ENCODE measurements at regions not wholly inside any gene's neighbourhood (a gene's known extent, or its start where the extent isn't known, plus 50 kb on each side); places are given as distances from the start of the nearest gene placed in this dataset.

DNA sequence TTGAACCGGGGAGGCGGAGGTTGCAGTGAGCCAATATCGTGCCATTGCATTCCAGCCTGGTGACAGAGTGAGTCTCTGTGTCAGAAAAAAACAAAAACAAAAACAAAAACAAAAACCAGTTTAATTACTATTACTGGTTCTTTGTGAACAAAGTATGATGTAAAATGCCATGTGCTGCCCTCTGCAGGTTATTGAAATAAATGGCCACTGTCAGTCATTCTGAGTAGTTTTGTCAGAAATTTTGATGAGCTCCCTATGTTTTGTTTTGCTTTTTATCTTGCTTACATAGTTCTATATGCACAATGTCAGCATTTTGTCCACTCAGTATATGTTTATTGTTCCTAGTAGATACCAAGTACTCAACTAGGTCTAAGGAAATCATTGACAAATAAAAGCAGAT, 423.6 kb upstream of the CHST9 start:
- H3K9me3 Mint-ChIP-seq, result no peaks in the 10 kb centered on the region
- H3K27ac Mint-ChIP-seq, result no peak overlapping the region
- peaks cover 13% of the 10 kb centered on the region for H3K4me1 Mint-ChIP-seq
- TF ChIP-seq CTCF (IDR thresholded peaks at IDR 0.05), result peak; percentile 11
- DNase-seq, result no peak
- H3K27me3 Mint-ChIP-seq (ENCODE audit: low read depth, poor library complexity), result no peaks in the 10 kb centered on the region
- no peak overlapping the region for H3K4me3 Mint-ChIP-seq
- no peaks in the 10 kb centered on the region for H3K36me3 Mint-ChIP-seq (ENCODE audit: low read depth)

DNA sequence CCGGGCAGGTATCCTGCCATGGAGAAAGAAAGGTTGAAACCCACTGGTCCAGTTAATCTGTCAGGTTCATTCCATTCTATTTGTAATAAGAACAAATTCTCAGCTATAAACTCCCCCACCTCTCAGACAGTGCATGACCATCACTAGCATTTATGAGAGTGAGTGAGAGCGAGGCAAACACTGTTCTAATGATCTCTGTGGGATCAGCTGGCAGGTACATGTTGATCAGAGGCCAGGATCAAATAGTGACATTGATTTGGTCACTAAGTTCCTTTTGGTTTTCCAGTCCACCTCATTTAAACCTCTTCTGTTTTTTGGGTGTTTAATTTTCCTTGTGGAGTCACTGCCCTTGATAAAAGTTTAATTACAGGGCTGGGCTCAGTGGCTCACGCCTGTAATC, 423.1 kb upstream of the CHST9 start:
- Mint-ChIP-seq H3K4me1 (peaks cover 13% of the 10 kb centered on the region), H3K9me3 (no peaks in the 10 kb centered on the region), H3K27me3 (ENCODE audit: low read depth, poor library complexity) (no peaks in the 10 kb centered on the region), H3K36me3 (ENCODE audit: low read depth) (no peaks in the 10 kb centered on the region), H3K4me3 (no peak overlapping the region), H3K27ac (no peak overlapping the region)
- no peak for TF ChIP-seq CTCF (IDR thresholded peaks at IDR 0.05)
- no peak for DNase-seq

DNA sequence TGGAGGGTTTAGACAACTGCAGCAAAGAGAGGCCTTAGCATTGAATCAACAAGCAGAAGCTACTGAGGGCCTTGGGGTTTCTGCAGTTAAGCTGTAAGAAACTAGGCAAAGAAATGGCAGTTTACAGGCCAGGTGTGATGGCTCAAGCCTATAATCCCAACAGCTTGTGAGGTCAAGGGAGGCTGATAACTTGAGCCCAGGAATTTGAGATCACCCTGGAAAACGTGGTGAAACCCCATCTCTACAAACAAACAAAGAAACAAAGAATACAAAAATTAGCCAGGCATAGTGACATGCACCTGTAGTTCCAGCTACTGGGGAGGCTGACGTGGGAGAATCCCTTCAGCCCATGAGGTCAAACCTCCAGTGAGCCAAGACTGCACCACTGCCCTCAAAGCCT, 421.6 kb upstream of the CHST9 start:
- H3K36me3 Mint-ChIP-seq (ENCODE audit: low read depth), result no peaks in the 10 kb centered on the region
- H3K27me3 Mint-ChIP-seq (ENCODE audit: low read depth, poor library complexity), result peaks cover 3% of the 10 kb centered on the region
- DNase-seq, result no peak
- no peak overlapping the region for H3K4me3 Mint-ChIP-seq
- TF ChIP-seq CTCF (IDR thresholded peaks at IDR 0.05), result no peak
- no peaks in the 10 kb centered on the region for H3K9me3 Mint-ChIP-seq
- peaks cover 13% of the 10 kb centered on the region for H3K4me1 Mint-ChIP-seq
- H3K27ac Mint-ChIP-seq, result no peak overlapping the region

DNA sequence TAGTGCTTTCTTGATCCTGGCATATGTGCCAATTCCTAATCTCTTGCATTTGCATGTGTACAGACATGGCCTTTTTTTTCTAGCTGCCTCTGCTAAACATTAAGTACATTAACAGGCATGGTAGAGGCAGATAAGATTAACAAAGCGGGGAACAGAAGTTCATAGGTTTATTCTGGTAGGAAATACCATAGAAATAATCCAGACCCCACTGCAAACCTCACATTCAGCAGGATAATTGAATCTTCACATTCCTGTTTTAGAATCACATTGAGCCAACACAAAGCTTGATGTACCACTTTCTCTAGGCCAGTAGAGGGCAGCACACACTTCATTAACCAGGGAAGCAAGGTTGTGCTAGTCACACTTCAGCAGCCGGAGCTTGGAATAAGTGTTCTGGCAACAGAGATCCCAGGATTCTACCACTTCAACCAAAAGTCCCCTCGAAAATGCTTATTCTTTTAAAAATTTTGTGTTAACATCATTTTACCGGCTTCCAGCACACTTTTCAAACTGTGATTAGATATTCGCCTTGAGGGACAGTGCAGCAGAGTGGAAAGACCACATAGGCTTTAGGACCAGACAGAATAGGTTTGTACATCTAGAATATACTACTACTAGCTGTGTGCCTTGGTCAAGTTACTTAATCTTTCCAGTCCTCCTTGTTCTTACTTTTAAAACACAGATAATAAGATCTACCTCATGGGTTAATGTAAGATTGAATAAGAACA, 420.2 kb upstream of the CHST9 start:
- Mint-ChIP-seq H3K4me3 (no peak overlapping the region), H3K27ac (no peak overlapping the region), H3K36me3 (ENCODE audit: low read depth) (no peaks in the 10 kb centered on the region), H3K27me3 (ENCODE audit: low read depth, poor library complexity) (peaks cover 3% of the 10 kb centered on the region), H3K4me1 (peaks cover 13% of the 10 kb centered on the region), H3K9me3 (no peaks in the 10 kb centered on the region)
- TF ChIP-seq CTCF (IDR thresholded peaks at IDR 0.05), result peak; percentile 81
- DNase-seq, result peak; percentile 65

DNA sequence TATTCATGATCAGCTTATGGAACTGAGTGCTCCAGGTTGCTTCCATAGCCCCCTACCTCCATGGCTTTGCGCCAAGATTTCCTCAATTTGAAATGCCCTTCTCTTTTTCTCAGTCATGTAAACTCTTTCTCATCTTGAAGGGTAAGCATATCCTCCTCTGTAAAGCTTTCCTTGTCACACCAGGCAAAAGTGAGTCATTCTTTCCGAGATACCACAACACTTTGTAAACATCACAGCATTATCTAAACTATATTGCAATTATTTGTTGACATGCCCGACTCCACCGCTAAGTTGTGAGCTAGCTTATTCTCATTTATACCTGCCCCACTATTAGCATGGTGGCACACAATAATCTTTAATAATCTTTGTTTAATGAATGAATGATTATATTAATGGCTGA, 419.5 kb upstream of the CHST9 start:
- no peak for DNase-seq
- no peaks in the 10 kb centered on the region for H3K9me3 Mint-ChIP-seq

More for the DNA sequence above, 419.5 kb upstream of the CHST9 start:
- Mint-ChIP-seq H3K4me3 (no peak overlapping the region), H3K27me3 (ENCODE audit: low read depth, poor library complexity) (peaks cover 6% of the 10 kb centered on the region), H3K4me1 (peaks cover 13% of the 10 kb centered on the region), H3K36me3 (ENCODE audit: low read depth) (no peaks in the 10 kb centered on the region), H3K27ac (no peak overlapping the region)
- no peak for TF ChIP-seq CTCF (IDR thresholded peaks at IDR 0.05)

Measured in nephron progenitor cell (in vitro differentiated cells).